HG02943 (cell line): ENCODE measurements at regions not wholly inside any gene's neighbourhood (a gene's known extent, or its start where the extent isn't known, plus 50 kb on each side); places are given as distances from the start of the nearest gene placed in this dataset.
"Not testable (repeated sequence)": the region's sequence is repeated elsewhere in the genome, so short reads cannot be mapped to it uniquely, and the experiment has no call there.

Source experiments
- ATAC-seq: cut with Tn5 transposase; IDR thresholded peaks from one replicate; pipeline ENCODE4 v1.9.1; 2021; ENCODE audit warnings: mild to moderate bottlenecking, low read depth, moderate library complexity; ENCODE audit not compliant: unreplicated experiment

- no peak for ATAC-seq
Measured at GRCh38 chr3:176896165-176896564, 301.1 kb downstream of the TBL1XR1 start.

- no peak for ATAC-seq
Measured at GRCh38 chr3:176879710-176880109, 317.6 kb downstream of the TBL1XR1 start.

DNA sequence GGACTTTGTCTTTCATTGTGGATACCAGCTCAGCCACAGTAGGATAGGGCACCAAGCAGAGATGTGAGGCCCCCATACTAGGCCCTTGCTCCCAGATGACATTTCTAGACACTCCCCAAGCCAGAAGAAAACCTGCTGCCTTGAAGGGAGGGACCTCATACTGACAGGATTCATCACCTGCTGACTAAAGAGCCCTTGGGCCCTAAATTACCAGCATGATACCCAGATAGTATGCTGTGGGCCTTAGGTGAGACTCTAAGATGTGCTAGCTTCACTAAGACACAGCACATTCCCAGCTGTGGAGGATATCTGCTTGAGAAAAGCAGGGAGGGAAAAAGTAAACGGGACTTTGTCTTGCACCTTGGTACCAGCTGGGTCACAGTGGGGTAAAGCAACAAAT, 324.0 kb downstream of the TBL1XR1 start:
- no peak for ATAC-seq

DNA sequence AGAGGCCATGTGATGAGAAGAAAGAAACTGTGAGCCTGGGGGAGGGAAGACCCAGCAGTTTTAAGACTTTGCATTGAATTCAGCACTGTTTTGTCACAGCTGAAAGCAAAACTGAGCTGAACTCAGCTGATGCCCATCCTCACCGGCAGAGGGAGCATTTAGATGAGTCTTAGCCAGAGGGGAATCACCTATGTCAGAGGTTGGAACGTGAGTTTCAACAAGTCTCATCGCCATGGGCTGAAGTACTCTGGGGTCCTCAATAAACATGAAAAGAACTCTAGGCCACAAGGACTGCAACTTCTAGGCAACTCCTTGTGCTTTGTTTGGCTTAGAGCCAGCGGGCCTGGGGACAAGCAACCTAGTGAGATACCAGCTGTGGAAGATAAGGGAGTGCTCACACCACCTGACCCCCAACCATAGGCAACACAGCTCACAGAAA, 324.5 kb downstream of the TBL1XR1 start:
- peak; percentile 96 for ATAC-seq

DNA sequence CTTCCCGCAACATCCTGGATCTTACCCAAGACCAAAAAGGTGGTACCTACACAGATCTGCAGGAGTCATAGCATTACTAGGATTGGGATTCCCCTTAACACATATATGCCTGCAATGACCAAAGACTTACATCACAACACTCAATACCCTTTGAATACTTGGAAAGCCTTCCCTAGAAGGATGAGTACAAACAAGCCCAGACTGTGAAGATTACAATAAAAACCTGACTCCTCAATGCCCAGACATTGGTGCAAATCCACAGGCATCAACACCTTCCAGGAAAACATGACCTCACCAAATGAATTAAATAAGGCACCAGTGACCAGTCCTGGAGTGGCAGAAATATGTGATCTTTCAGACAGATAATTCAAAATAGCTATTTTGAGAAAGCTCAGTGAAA, 326.8 kb downstream of the TBL1XR1 start:
- ATAC-seq: no peak

DNA sequence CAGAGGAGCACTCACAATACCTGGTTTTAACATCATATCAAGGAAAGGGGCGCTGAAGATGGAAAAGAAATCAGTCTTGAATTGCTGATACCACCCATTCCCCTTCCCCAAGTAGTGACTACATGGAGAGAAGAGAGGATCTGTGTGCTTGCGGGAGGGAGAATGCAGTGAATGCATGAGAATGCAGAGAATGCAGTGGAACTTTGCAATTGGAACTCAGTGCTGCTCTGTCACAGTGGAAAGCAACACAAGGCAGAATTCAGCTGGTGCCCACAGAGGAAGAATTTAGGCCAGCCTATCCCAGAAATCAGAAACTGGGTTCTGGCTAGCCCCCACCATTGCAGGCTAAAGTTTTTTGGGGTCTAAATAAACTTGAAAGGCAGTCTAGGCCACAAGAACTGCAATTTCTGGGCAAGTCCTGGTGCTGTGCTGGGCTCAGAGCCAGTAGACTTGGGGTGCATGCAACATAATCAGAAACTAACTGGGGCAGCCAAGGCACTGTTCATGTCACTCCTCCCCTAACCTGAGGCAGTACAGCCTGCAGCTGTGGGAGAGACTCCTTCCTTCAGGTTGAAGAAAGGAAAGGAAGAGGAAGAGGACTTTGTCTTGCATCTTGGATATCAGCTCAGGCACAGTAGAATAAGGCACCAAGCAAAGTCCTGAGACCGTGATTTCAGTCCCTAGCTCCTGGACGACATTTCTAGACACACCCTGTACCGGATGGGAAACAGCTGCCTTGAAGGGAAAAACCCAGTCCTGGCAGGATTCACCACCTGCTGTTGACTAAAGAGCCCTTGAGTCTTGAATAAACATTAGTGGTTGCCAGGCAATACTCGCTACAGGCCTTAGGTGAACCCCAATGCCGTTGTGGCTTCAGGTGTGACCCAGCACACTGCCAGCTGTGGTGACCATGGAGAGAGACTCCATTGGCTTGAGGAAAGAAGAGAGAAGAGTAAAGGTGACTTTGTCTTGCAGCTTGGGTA, 329.3 kb downstream of the TBL1XR1 start:
- no peak for ATAC-seq

- ATAC-seq: no peak
Measured at GRCh38 chr3:176861137-176861536, 336.1 kb downstream of the TBL1XR1 start.

- ATAC-seq: no peak
Measured at GRCh38 chr3:176856721-176857120, 340.6 kb downstream of the TBL1XR1 start.

- ATAC-seq: no peak
Measured at GRCh38 chr3:176855901-176856486, 341.3 kb downstream of the TBL1XR1 start.

- ATAC-seq: no peak
Measured at GRCh38 chr3:176855213-176855612, 342.1 kb downstream of the TBL1XR1 start.

DNA sequence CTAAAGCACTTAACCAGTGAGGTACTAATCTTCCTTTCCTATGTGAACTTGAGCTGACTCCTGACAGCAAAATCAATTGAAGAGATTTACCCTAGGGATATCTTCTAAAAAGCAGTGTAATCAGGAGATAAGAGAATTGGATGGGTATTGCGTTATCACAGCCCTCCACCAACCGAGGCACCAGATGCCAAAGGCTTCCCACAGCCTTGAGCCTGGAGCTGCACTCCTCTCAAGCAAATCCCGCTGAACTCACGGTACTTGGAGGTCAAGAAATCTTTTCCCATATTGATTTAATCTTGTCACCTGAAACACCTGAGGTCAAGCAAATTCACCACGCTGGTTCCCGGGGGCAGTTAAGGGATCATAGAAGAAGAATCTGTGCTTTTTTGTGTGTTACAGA, 346.8 kb downstream of the TBL1XR1 start:
- ATAC-seq: no peak

- no peak for ATAC-seq
Measured at GRCh38 chr3:176848431-176849214, 348.7 kb downstream of the TBL1XR1 start.

GRCh38 chr3:176842914-176843313, 354.4 kb downstream of the TBL1XR1 start:
- ATAC-seq: no peak

- ATAC-seq: no peak
Measured at GRCh38 chr3:176840641-176841286, 356.5 kb downstream of the TBL1XR1 start.

- ATAC-seq: no peak
Measured at GRCh38 chr3:176839901-176840300, 357.4 kb downstream of the TBL1XR1 start.

GRCh38 chr3:176839466-176839865, 357.8 kb downstream of the TBL1XR1 start:
- no peak for ATAC-seq

GRCh38 chr3:176827244-176827643, 370.0 kb downstream of the TBL1XR1 start:
- ATAC-seq: not testable (repeated sequence)

DNA sequence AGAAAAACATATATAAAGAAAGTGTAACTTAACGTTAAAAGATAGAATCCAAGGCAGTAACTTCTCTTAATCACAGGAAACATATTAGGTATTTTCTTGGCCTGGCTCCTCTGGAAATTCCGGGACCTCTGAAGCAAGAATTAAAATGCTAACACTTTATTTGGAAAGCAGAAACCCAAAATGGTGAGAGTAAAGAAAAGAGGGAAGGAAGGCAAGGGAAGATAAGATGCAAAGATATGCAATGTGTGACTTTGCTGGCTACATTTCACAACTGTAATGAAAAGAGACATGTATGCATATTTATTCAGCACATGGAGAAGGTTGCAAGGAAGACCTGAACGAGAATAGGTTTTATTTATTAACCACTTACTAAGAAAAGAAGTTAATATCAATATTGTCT, 372.5 kb downstream of the TBL1XR1 start:
- ATAC-seq: no peak

GRCh38 chr3:176820764-176821163, 376.5 kb downstream of the TBL1XR1 start:
- no peak for ATAC-seq

DNA sequence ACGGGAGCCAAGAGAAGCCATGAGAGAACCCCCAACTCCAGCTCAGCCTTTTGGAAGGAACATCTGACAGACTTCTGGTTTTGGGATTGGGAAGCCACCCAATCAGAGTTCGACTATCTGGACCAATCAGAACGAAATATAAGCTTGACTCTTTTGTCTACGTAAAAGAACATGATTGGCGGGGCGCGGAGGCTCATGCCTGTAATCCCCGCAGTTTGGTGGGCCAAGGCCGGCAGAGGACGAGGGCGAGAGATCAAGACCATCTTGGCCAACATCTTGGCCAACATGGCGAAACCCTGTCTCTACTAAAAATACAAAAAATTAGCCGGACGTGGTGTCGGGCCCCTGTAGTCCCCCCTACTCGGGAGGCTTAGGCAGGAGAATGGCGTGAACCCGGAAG, 380.3 kb downstream of the TBL1XR1 start:
- no peak for ATAC-seq
